Middle frontal gyrus (tissue), 1 donor: ENCODE measurements at regions not wholly inside any gene's neighbourhood (a gene's known extent, or its start where the extent isn't known, plus 50 kb on each side); places are given as distances from the start of the nearest gene placed in this dataset.

Experiments used
- DNase-seq: peaks from one replicate; pipeline ENCODE4 v3.0.0-alpha.2; 2015; ENCODE audit warnings: low spot score; ENCODE audit errors: extremely low spot score

DNA sequence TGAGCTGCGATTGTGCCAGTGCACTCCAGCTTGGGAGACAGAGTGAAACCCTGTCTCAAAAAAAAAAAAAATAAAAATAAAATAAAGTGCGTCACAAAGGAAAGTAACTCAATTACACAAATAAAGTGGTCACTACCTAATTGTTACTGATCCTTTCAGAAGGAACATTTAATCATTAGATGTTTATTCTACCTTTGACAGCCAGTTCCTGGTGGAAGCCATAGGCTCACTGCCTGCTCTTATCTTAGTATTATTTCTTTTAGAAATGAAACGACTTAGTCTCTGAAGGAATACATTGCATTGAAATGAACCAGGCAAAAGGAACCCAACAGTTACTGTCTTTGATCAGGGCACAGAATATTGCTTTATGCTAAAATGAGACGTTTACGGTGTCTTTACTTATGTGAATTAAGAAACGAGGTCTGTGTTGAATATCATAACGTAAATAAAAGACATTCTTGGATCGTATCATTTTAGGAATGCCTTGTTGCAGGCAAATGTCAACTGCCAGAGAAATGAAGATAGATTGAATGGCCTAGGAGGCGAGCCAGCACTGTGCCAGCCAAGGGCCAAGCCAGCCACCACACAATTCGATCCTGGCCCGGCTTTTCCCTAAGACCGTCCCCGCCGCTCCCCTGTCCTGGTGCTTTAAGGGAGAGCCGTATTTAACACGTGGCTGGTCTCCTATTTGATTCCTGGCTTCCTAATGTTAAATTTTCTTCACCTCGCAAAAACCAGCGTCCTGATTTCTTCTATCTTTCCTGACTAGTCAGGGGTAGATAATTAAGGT, 136.7 kb upstream of the GMDS start:
- DNase-seq: no peak

DNA sequence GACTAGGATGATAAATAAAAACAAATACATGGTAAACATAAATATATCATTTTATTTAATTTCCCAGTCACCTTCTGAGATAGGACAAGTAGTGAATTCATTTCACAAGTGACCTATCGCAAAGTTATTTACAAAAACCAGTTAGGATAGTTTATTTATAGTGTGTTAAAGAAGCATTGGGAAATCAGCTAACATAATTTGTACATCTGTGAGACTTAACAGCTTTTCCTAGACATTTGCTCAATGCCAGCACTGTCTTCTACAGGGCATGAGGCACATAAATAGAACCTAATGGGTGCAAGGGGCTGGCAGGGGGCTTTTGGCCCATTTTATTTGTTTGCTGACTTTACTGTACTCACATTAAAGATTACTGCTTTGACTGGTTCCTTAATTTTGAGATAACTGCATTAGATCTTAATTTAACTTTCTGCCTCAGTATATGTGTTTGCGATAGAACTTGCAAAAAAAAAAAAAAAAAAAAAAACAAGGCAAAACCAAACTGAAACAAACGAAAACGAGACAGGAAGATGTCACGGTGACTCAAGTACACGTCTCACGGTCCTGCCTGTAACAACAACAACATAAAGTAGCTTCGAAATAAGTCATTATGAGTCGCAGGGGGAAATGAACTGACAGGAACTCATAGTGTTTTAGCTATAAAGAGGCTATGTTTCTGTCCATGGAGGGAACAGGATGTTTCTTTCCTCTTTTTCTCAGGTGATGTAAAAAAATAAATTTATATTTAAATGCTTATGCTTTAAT, 133.7 kb upstream of the GMDS start:
- DNase-seq: no peak

DNA sequence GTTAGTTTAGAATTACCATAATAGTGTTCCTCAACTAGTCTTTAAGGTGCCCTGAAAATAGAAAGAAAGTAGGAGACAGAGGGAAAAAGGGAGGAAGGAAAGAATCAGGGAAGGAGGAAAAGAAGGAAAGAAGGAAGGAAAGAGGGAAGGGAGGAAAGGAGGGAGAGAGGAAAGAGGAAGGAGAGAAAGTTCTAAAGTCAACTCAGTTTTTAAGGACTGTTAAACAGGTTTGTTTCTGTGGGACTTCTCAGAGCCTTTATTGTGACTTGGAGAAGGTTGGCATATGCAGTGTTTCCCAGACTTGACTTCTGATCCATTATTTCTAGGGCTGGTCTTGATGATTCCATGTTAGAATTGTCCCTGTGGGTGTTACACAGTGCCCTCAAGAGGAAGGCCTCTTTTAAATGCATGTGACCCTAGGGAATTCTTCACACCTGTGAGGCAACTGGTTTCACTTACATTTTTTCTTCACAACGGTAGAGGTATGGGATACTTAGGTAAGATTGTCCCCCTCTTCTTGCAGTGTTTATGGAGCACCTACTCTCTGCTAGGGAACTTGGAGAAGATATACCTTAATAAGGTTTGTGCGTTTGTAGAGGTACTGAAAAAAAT, 132.7 kb upstream of the GMDS start:
- no peak for DNase-seq

DNA sequence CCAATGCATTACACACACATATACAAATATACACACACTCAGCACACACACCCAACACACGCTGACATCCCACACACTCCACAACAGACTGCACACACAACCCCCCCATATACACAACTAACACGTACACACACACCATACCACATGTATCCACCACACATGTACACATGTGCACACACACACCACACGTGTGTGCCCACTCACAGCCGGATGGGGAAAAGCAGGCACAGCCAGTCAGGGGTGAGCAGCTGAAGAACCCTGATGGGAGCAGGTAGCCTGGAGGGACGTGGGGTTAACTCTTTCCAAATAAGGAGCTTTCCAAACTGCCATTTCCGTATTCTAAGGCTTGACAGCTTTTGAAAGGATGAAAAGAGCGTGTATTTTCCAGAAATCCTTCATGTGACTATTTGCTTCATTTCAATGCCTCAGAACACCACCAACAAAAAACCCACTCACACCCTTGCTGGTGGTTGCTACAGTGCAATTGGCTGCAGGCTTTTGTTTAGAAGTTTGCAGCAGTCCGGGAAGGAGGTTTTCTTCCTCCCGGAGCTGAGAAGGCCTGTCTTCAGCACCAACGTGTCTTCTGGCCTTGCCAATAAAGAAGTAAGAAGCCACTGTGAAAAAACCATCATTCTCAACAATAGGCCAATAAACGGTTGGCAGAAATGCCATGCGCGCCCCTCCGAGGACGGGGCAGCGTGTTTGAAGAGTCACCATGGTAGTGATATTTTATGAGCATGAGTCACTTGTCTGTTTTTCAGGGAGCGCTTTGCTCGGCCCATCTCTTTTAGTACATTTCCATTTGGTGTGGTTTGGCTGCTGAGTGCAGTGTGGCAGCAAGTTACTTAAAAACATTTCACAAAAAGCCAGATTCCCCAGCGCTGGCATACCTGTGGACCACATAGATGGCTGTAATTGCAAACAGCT, 131.3 kb upstream of the GMDS start:
- DNase-seq: no peak

DNA sequence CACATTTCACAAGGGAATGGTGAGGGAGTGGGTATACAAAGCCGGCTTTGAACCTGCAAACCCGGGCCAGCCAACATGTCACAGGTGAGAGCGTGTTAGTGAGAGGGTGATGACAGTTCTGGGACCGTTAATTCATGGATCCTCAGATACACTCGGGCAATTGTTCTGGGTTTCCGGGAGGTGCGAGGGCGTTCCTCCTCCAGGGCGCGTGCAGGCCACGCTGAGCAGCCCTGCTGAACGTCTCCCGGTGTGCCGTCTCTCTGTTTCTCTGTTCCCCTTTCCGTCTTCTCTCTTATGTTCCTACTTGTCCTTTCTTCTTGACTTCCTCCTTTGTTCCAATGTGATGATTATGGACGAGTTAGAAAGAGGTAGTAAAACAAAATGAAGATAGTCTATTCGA, 130.0 kb upstream of the GMDS start:
- DNase-seq: no peak

DNA sequence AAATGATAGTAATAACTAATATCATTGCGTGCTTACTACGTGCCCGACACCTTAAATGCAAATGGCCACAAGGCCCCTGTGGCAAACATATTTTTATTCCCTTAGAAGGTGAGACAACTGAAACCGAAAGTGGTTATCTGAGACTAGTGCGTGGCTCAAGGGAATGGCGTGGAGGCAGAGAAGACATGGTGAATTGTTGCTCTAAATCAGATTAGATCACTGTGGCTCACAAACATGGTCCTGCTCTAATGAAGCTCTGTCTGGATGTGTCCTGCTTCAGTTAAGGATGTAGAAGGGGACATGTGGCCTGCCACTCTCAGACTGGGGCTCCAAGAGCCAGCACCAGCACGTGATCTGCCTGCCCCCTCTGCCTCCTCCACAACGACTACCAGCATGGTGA, 124.2 kb upstream of the GMDS start:
- no peak for DNase-seq

DNA sequence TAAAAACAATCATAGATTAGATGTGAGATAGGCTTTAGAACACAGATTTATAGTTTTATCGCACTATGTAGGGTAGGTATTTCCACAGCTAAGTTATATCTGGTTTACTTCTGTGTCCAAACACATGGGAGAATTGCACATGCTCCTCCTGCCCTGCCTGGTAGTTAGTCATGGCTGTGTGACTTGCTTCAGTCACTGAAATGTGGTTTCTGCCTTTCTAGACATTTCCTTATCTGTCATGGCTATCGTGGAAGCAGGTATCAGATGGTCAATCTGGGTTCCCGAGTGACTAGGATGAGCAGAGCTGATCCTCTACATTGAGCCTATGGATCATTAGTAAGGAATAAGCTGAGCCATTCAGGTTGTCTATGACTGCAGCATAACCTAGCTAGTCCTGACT, 117.8 kb upstream of the GMDS start:
- DNase-seq: no peak

DNA sequence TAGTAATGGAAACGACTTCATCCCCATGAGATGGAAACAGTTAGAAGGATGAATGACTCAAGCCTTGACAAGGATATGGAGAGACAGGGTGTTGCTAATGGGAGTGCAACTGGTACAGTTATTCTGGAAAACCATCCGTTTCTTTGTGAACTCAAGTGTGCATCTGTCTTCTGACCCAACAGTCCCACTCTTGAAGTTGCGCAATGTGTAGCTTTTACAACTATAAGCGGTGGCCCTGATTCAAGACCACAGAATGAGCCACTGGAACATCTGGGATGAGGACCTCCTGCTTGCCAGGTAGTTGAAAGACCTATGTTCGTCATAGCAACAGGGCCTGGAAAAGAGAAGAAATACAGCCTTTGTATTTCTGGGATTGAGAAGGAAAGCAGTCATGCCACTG, 115.8 kb upstream of the GMDS start:
- DNase-seq: no peak

DNA sequence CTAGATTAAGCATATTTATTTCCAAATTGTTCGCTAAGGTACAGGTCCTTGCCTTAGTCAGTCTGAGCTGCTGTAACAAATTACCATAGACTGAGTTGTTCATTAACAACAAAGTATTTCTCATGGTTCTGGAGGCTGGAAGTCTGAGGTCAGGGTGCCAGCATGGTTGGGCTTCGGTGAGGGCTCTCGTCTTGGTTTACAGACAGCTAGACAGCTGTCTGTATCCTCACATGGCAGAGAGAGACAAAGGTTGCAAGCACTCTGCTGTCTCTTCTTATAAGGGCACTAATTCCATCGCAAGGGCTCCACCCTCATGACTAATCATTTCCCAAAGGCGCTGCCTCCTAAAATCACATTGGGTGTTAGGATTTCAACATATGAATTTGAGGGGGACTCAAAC, 115.3 kb upstream of the GMDS start:
- DNase-seq: no peak

DNA sequence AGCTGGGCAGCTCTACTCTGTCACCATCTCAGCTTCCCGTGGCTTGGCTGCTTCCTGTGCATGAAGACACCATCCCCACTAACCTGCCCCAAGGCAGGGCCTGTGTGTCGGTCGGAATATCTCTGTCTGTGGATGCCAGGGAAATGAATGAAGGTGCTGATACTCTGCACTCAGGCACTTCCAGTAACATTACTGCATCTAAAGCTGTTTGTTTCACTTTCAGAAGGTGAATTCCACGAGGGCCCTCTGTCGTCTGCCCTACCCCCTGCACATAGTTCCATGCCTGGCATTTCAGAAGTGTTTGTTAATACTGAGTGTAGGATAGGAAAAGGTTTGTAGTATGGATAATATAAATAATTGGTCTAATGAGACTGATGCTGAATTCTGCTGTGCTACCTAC, 114.7 kb upstream of the GMDS start:
- no peak for DNase-seq

DNA sequence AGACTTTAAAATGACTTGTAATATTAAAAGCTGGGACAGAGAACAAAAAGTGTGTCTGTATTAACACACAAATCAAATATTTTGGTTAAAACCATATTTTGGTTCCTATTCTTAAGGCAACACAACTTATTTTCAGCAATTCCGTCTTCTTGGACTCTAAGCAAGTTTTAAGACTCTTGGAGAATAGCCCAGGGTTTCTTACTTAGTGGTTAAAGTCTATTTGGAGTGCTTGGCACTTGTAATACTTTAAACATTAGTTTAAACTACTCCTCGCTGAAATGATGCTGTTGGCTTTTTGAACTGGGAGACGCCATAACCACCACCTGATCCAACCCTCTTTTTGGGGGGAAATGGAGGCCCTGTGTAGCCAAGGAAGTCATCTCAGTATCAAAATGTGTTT, 109.7 kb upstream of the GMDS start:
- no peak for DNase-seq

DNA sequence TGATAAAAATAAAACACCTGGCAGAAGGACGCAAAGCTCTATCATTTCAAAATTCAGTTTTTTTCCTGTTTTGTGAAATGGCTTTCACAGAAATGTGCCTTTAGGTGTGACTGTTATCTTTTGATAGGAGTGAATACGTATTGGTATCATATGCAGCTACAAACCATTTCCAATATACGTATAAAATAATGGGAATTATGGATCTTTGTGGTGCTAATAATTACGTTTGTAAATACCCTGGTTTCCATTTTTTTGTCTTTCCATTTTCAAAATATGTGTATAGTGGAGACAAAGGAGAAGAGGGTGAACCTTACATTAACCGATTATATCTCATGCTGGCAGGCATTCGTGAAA, 108.7 kb upstream of the GMDS start:
- DNase-seq: no peak

DNA sequence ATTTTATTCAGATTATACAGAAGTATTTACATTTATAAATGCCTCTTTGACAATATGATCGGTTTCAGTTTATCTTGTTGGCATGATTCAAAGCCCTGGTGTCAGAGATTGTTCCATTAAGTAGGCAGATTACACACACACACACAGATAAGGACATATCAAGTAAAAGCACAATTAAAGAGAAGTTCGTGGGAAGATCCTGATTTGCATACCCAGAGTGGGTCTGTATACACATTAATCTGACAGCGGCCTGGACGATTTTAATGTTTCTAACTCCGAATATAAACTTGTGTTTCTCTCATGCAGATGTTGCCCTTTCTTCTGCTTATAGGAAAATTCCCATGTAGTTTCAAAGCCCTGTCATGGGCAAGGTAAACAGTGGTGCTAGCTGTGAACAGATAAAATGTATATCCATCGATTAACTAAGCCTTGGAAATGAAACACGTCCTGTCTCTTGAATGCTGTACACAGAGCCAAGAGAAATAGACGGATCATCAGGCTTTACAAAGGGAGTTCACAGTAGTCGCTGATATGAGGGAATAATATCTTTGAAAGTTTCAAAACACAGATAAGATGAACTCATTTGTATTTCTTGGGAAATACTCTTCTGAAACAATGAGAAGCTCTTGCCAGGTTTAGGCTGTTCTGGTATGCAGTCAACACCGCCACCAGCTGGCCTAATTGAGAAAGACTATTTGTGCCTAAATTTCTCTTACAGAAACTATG, 108.2 kb upstream of the GMDS start:
- DNase-seq: no peak

DNA sequence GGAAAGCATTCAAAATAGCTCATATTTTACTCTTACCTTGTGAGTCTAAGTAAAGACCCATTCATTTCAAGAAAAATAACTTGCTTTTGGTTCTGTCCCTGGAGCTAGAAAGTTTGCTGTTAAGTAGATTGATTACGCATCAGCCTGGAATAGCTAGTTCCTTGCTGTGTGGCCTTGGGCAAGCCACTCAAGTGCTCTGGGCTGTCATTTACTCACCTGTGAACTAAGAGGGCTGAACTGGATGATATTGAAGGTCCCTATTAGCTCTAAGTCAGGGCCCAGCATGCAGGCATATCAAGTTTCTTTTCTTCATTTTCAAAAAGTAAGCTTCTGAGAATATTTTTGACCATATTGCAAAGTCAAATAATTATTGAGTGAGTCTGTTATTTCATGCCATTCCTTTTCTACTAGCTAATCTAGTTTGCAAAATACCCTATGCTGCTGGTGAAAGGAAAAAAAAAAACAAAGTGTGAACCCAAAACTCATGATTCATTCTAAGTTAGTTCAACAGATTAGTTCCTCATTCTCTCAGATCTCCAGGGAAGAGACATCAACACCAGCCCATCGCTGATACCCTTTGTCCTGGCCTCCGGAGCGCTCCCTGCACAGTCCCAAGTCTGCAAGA, 106.5 kb upstream of the GMDS start:
- no peak for DNase-seq

DNA sequence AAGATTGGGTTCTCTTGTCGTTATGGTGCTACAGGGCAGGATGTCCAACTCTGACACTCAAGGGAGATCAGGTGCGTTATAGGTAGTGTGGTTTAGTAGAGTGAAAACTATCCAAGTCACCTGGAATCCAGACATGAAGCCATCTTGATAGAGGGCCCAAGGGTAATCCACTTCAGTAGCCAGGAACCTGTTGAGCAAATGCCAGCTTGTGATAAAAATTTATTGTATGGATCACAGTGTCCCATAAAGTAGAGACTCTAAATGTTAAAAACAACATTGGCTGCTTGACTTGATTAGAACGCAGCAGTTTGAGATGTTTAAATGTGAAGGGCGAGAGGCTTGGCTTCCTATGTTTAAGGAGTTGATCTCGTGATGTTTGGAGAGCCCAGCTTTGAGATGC, 105.7 kb upstream of the GMDS start:
- DNase-seq: no peak

DNA sequence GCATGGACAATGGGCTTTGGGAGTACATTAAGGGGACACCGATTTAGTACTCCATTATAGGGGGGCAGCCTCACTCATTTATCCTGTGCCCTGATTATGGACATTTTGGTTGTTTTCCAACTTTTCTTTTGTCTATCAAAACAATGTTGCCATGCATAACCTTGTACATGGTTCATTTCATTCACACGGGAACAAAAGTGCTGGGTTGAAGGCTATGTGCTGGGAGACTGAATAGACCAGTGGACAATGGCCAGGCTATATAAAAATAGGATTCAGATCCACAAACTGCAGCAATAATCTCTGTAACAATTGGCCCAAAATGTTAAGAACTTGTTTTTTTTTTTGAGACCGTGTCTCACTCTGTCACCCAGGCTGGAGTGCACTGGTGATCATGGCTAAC, 100.7 kb upstream of the GMDS start:
- DNase-seq: no peak

DNA sequence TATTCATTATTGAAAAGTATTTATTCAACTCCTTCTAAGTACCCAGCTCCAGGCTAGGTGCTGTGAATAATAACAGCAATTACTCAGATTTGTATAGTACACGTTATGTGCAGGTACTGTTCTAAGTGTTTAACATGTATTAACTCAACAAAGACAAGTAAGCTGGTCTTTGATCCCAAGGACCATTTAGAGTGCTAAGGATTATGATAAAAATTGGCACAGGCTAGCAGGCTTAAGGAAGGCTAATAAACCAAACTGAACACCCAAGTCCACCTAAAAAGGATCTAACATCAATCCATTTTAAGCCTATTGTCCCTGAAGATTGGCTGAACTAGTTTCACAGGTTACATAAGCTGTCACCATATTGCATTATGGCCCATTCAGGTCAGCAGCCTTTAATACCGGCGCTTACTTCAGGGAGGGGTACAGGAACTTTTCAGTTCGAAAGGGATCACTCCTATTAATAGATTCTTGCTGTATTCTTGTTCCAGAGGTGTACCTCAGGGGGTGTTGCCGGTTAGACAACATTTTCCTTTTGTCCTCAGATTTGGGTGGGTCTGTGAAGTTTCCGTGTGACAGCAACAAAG, 99.0 kb upstream of the GMDS start:
- DNase-seq: no peak

DNA sequence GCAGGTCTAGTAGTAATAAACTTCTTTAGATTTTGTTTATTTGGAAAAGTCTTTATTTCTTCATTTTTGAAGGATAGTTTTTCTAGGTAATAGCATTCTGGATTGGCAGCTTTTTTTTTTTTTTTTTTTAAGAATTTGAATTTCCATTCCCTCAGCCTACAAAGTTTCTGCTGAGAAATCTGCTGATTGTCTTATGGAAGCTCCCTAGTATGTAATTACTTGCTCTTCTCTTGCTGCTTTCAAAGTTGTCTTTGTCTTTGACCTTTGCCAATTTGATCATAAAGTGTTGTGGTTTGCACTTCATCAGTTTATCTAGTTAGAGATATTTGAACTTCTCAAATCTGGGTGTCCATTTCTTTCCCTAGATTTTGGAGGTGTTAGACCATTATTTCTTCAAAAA, 82.2 kb upstream of the GMDS start:
- DNase-seq: no peak

DNA sequence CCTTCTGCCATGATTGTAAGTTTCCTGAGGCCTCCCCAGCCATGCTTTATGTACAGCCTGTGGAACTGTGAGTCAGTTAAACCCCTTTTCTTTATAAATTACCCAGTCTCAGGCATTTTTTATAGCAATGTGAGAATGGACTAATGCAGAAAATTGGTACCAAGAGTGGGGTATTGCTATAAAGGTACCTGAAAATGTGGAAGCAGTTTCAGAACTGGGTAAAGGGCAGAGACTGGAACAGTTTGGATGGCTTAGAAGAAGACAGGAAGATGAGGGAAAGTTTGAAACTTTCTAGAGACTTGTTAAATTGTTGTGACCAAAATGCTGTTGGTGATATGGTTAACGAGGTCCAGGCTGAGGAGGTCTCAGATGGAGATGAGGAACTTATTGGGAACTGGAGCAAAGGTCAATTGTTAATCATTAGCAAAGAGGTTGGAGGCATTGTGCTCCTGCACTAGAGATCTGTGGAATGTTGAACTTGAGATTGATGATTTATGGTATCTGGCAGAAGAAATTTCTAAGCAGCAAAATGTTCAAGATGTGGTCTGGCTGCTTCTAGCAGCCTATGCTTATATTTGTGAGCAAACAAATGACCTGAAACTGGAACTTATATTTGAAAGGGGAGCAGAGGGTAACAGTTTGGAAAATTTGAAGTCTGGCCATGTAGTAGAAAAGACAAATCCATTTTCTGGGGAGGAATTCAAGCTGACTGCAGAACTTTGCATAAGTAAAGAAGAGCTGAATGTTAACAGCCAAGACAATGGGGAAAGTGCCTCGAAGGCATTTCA, 79.0 kb upstream of the GMDS start:
- DNase-seq: no peak
